ENCODE measurements at regions not wholly inside any gene's neighbourhood (a gene's known extent, or its start where the extent isn't known, plus 50 kb on each side); places are given as distances from the start of the nearest gene placed in this dataset.

GRCh38 chrX:96568071-96568470 is 116.6 kb upstream of the DIAPH2 start:
- TF ChIP-seq EZH2 (IDR thresholded peaks at IDR 0.05; ENCODE audit: insufficient read depth, low read length): no peak
- no peak for TF ChIP-seq CTCF (IDR thresholded peaks at IDR 0.05; ENCODE audit: insufficient read depth, low read depth, low read length)

All from astrocyte (in vitro differentiated cells and primary cell).